ENCODE measurements at regions not wholly inside any gene's neighbourhood (a gene's known extent, or its start where the extent isn't known, plus 50 kb on each side); places are given as distances from the start of the nearest gene placed in this dataset.

DNA sequence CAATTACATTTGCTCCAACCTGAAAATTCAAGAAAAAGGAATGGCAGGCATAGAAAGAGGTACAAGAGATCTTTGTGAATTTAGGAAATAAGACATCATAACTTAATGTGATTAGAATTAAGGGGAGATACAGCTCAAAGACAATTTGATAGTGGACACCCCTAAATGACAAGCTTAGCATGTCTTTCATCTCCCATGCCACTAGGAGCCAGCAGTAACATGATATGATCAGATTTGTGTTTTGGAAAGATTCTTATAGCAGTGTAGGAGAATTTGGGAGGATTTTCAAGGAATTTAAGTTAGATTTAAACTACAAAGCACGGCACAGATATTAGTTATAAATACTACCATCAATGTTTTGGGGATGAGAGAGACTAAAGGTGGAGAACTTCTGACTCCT, 340.8 kb downstream of the RDH14 start:
- Histone ChIP-seq H3K4me1 (no peaks in the 10 kb centered on the region), H3K4me3 (no peak overlapping the region), H3K9me3 (no peaks in the 10 kb centered on the region), H3K27ac (no peak overlapping the region), H3K36me3 (no peaks in the 10 kb centered on the region), H3K27me3 (peaks cover 0 to 62% (median 0%) of the 10 kb centered on the region in 4 donors)
- TF ChIP-seq POLR2A (IDR thresholded peaks at IDR 0.05) (no peak), CTCF (IDR thresholded peaks at IDR 0.05) (peak in 1 of 6 experiments; percentile 18)
- no peak for DNase-seq
- intact Hi-C loops (cut with DNase I) = no loop called here
- 0% methylated on average over 1 of the region's 1 CpG for WGBS, 2 donors

GRCh38 chr2:18218160-18218933, 339.9 kb downstream of the KCNS3 start:
- WGBS, 2 donors = 58 to 71% methylated on average over 7 of the region's 7 CpGs
- no peaks in the 10 kb centered on the region for H3K4me1 ChIP-seq
- H3K27ac ChIP-seq = no peak overlapping the region
- H3K27me3 ChIP-seq = peaks cover 0 to 76% (median 0%) of the 10 kb centered on the region in 4 donors
- H3K4me3 ChIP-seq = no peak overlapping the region
- DNase-seq = no peak
- TF ChIP-seq CTCF (IDR thresholded peaks at IDR 0.05) (no peak), POLR2A (IDR thresholded peaks at IDR 0.05) (no peak)
- no peaks in the 10 kb centered on the region for H3K36me3 ChIP-seq
- intact Hi-C loops (cut with DNase I) = no loop called here
- no peaks in the 10 kb centered on the region for H3K9me3 ChIP-seq

- 55 to 68% methylated on average over 2 of the region's 2 CpGs for WGBS, 2 donors
- intact Hi-C loops (cut with DNase I) = no loop called here
- H3K9me3 ChIP-seq = no peaks in the 10 kb centered on the region
- TF ChIP-seq CTCF (IDR thresholded peaks at IDR 0.05) = no peak
- TF ChIP-seq POLR2A (IDR thresholded peaks at IDR 0.05) = no peak
- DNase-seq = no peak
- no peak overlapping the region for H3K27ac ChIP-seq
- H3K27me3 ChIP-seq = peaks cover 0 to 74% (median 0%) of the 10 kb centered on the region in 4 donors
- H3K36me3 ChIP-seq = no peaks in the 10 kb centered on the region
- no peak overlapping the region for H3K4me3 ChIP-seq
- H3K4me1 ChIP-seq = peaks cover 0 to 8% (median 0%) of the 10 kb centered on the region in 3 donors
Measured at GRCh38 chr2:18214936-18215335, 336.5 kb downstream of the KCNS3 start.

DNA sequence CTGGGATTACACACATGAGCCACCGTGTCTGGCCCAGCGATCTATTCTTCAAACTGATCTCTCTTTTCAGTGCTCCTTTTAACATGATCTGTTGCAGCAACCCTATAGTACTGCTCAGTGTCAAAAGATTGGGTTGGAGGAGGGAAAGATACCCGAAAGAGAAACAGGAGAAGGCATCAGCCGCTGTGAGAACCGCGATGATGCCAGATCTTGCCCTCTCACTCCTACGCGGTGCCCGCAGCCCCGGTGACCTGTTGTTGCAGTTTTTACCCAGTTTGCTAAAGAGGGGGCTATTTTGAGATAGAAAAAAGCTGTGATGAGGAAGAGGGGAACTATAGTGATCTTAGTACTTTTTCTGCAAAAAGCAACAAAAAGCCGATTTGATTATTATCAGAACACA, 335.5 kb downstream of the KCNS3 start:
- WGBS, 2 donors = 80 to 88% methylated on average over 9 to 11 of the region's 11 CpGs
- Histone ChIP-seq H3K4me3 (no peak overlapping the region), H3K9me3 (no peaks in the 10 kb centered on the region), H3K27ac (no peak overlapping the region), H3K36me3 (no peaks in the 10 kb centered on the region), H3K4me1 (peaks cover 0 to 9% (median 0%) of the 10 kb centered on the region in 3 donors), H3K27me3 (peaks cover 0 to 78% (median 0%) of the 10 kb centered on the region in 4 donors)
- intact Hi-C loops (cut with DNase I) = no loop called here
- no peak for TF ChIP-seq POLR2A (IDR thresholded peaks at IDR 0.05)
- DNase-seq = no peak

- H3K27ac ChIP-seq = no peak overlapping the region
- H3K36me3 ChIP-seq = no peaks in the 10 kb centered on the region
- peaks cover 0 to 9% (median 0%) of the 10 kb centered on the region in 3 donors for H3K4me1 ChIP-seq
- no peak overlapping the region for H3K4me3 ChIP-seq
- TF ChIP-seq POLR2A (IDR thresholded peaks at IDR 0.05) (no peak), CTCF (IDR thresholded peaks at IDR 0.05) (no peak)
- WGBS, 2 donors = 18 to 23% methylated on average over 4 of the region's 4 CpGs
- H3K9me3 ChIP-seq = no peaks in the 10 kb centered on the region
- intact Hi-C loops (cut with DNase I) = no loop called here
- DNase-seq = no peak
- H3K27me3 ChIP-seq = peaks cover 0 to 88% (median 0%) of the 10 kb centered on the region in 4 donors
Measured at GRCh38 chr2:18209934-18210639, 331.6 kb downstream of the KCNS3 start.

Measured in esophagus squamous epithelium (tissue), 5 donors.